ENCODE measurements at regions not wholly inside any gene's neighbourhood (a gene's known extent, or its start where the extent isn't known, plus 50 kb on each side); places are given as distances from the start of the nearest gene placed in this dataset.

DNA sequence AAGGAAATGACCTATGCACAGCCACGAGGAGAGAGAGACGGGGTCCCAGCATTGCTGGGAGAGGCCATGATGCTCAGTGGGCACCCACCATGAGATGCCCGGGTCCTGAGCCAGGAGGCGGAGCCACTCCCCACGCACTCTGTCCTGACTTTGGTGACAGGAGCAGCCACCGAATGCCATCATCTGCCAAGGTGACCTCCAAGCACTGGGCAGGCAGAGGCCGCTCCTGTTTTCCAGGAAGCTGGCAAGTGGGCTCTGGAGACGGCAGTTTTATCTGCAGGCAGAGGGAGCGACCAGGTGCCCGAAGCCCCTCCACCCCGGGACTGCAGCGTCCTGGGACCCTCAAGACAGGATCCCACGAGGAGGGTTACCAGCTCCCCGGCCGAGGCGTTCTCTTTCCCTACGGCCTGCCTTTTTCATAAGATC lies 453.9 kb downstream of the BRD1 start:
- 73 to 79% methylated on average over 17 of the region's 17 CpGs for WGBS, 2 donors
- no peak overlapping the region for H3K4me3 ChIP-seq
- no peaks in the 10 kb centered on the region for H3K36me3 ChIP-seq
- no peaks in the 10 kb centered on the region for H3K9me3 ChIP-seq
- no peak overlapping the region for H3K27ac ChIP-seq
- intact Hi-C loops (cut with DNase I), result no loop called here
- no peak for DNase-seq
- TF ChIP-seq, protein P1, sequence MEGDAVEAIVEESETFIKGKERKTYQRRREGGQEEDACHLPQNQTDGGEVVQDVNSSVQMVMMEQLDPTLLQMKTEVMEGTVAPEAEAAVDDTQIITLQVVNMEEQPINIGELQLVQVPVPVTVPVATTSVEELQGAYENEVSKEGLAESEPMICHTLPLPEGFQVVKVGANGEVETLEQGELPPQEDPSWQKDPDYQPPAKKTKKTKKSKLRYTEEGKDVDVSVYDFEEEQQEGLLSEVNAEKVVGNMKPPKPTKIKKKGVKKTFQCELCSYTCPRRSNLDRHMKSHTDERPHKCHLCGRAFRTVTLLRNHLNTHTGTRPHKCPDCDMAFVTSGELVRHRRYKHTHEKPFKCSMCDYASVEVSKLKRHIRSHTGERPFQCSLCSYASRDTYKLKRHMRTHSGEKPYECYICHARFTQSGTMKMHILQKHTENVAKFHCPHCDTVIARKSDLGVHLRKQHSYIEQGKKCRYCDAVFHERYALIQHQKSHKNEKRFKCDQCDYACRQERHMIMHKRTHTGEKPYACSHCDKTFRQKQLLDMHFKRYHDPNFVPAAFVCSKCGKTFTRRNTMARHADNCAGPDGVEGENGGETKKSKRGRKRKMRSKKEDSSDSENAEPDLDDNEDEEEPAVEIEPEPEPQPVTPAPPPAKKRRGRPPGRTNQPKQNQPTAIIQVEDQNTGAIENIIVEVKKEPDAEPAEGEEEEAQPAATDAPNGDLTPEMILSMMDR (IDR thresholded peaks at IDR 0.05), result no peak
- no peak for TF ChIP-seq EP300 (IDR thresholded peaks at IDR 0.05)
- TF ChIP-seq POLR2AphosphoS5 (IDR thresholded peaks at IDR 0.05), result no peak
- no peak for TF ChIP-seq POLR2A (IDR thresholded peaks at IDR 0.05)
- H3K4me1 ChIP-seq, result no peaks in the 10 kb centered on the region
- H3K27me3 ChIP-seq, result peaks cover 0 to 52% (median 9%) of the 10 kb centered on the region in 3 donors

DNA sequence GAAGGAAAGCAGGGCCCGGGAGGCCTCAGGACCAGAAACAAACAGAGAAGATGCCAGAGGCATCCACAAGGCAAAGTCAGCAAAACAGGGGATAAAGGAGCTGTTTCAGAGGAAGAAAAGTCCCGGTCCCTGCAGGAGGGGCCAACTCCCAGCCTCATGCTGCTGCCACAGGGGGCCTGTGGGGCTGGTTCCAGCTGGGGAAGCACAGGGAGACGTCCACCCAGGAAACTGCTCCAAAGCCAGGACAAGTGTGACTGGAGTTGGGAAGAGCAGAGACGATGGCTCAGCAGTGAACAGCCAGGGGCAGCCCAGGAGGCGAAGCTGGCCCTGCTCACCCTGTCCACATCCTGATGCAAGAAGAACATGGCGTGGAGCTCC lies 454.4 kb downstream of the BRD1 start:
- H3K27ac ChIP-seq, result no peak overlapping the region
- no peaks in the 10 kb centered on the region for H3K4me1 ChIP-seq
- DNase-seq, result no peak
- intact Hi-C loops (cut with DNase I), result no loop called here
- 71 to 81% methylated on average over 6 of the region's 6 CpGs for WGBS, 2 donors
- peaks cover 0 to 57% (median 15%) of the 10 kb centered on the region in 3 donors for H3K27me3 ChIP-seq
- no peaks in the 10 kb centered on the region for H3K9me3 ChIP-seq
- H3K36me3 ChIP-seq, result no peaks in the 10 kb centered on the region
- TF ChIP-seq, protein P1 (IDR thresholded peaks at IDR 0.05), result no peak
- TF ChIP-seq POLR2A (IDR thresholded peaks at IDR 0.05) (no peak), POLR2AphosphoS5 (IDR thresholded peaks at IDR 0.05) (no peak), EP300 (IDR thresholded peaks at IDR 0.05) (no peak)
- H3K4me3 ChIP-seq, result no peak overlapping the region

DNA sequence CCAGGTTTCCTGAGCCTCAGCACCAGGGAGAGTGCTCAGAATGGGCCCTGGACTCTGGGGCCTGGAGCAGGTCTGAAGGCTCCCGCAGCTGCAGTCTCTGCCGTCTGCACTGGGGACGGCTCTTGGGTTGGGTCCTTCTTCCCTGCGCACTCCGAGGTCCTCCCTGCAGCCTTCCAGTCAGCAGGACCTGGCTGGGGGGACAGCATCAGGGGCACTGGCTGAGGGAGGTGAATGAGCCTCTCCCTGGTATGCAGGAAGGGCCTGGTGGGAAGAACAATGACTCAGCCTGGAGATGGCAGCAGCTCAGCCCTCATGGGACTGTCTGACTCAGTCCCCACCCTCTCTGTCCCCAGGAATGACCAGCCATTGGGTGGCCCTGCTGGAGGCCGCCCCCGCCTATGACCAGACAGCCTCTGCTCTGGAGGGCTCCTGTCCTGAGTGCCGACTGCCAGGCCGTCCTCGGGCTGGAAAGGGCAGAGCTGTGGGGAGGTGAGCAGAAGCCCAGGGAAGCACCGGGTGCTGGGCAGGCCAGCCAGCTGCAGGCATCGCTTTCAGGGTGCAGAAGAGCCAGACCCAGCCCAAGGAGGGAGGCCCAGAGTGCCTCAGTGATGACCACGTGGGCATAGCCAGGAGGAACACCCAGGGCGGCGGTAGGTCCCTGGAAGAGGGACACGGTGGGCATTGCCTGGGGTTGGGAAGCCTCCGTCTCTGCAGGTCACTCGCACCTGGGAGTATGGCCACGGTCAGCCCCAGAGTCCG lies 455.0 kb downstream of the BRD1 start:
- Histone ChIP-seq H3K27me3 (peaks cover 0 to 54% (median 15%) of the 10 kb centered on the region in 3 donors), H3K36me3 (no peaks in the 10 kb centered on the region), H3K27ac (no peak overlapping the region), H3K9me3 (no peaks in the 10 kb centered on the region), H3K4me3 (no peak overlapping the region), H3K4me1 (no peaks in the 10 kb centered on the region)
- WGBS, 2 donors, result 55 to 60% methylated on average over 20 of the region's 20 CpGs
- intact Hi-C loops (cut with DNase I), result no loop called here
- no peak for DNase-seq
- TF ChIP-seq POLR2AphosphoS5 (IDR thresholded peaks at IDR 0.05), result no peak
- TF ChIP-seq EP300 (IDR thresholded peaks at IDR 0.05), result no peak
- TF ChIP-seq POLR2A (IDR thresholded peaks at IDR 0.05), result no peak
- TF ChIP-seq, protein P1 (IDR thresholded peaks at IDR 0.05), result no peak

DNA sequence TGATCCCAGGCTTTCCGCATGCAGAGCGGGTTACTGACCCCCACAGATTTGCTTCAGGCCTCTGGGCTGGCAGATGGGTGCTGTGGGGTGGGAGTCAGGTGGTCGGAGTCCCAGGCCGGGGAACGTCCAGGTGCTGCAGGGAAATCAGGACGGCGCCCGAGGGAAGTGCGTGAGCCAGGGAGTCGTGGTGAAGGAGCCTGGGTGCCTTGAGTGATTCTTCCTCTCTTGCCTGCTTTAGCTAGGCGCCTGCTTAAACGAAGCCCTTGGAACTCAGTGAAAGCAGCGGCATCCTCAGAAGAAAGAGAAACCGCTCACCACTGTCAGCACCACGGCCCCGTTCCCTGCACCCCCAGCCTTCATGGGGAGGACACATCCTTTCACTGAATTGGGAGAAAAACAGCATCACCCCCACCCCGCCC lies 455.6 kb downstream of the BRD1 start:
- no peak for DNase-seq
- TF ChIP-seq POLR2A (IDR thresholded peaks at IDR 0.05) (no peak), EP300 (IDR thresholded peaks at IDR 0.05) (no peak), POLR2AphosphoS5 (IDR thresholded peaks at IDR 0.05) (no peak)
- TF ChIP-seq, protein P1 (IDR thresholded peaks at IDR 0.05), result no peak
- no peaks in the 10 kb centered on the region for H3K36me3 ChIP-seq
- WGBS, 2 donors, result 77% methylated on average over 17 of the region's 17 CpGs
- H3K27ac ChIP-seq, result no peak overlapping the region
- no peak overlapping the region for H3K4me3 ChIP-seq
- H3K9me3 ChIP-seq, result no peaks in the 10 kb centered on the region
- peaks cover 0 to 50% (median 15%) of the 10 kb centered on the region in 3 donors for H3K27me3 ChIP-seq
- no peaks in the 10 kb centered on the region for H3K4me1 ChIP-seq
- intact Hi-C loops (cut with DNase I), result no loop called here
